OCI-LY3 (cell line): ENCODE measurements at regions not wholly inside any gene's neighbourhood (a gene's known extent, or its start where the extent isn't known, plus 50 kb on each side); places are given as distances from the start of the nearest gene placed in this dataset.

Experiments used
- EZH2phosphoT487 ChIP-seq: fragments of 200-600 bp; shearing (Covaris generic); IDR thresholded peaks from 2 replicates; pipeline ENCODE4 v1.6.1; 2018; ENCODE audit warnings: antibody characterized with exemption, mixed run types, low read depth
- TF ChIP-seq, protein P1 (sequence below): fragments of 200-600, 300-600 bp; sonication (generic); IDR thresholded peaks from 2 replicates; pipeline ENCODE4 v1.5.1; 2014; ENCODE audit warnings: antibody characterized with exemption, low read length, low read depth

DNA sequence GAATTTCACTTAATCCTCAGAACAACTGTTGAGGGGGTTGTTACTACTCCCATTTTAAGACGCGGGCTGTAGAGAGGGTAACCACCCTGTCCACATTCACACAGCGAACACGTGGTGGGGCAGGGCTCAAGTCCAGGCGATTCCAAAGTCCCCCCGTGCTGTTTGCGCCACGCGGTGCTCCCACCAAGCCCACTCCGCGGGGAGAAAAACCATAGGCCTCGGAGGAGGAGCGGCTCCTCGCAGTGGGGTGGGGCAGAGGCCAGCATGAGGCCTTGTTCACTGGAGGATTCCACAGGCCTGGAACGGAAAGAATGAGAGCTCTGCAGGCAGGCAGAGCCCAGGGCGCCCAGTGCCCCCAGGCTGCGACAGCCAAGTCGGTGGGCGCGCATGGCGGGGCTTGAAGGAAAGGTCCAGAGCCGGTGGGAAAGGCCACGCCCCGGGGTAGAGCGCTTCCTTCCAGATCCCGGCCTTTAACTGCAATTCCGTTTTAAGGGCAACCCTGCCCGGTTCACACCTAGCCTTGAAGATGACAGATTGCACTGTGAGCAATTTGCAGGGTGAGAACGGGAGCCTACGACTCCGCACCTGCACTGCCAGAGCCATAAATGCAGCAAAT is 161.8 kb upstream of the TBL1XR1 start:
- TF ChIP-seq, protein P1, sequence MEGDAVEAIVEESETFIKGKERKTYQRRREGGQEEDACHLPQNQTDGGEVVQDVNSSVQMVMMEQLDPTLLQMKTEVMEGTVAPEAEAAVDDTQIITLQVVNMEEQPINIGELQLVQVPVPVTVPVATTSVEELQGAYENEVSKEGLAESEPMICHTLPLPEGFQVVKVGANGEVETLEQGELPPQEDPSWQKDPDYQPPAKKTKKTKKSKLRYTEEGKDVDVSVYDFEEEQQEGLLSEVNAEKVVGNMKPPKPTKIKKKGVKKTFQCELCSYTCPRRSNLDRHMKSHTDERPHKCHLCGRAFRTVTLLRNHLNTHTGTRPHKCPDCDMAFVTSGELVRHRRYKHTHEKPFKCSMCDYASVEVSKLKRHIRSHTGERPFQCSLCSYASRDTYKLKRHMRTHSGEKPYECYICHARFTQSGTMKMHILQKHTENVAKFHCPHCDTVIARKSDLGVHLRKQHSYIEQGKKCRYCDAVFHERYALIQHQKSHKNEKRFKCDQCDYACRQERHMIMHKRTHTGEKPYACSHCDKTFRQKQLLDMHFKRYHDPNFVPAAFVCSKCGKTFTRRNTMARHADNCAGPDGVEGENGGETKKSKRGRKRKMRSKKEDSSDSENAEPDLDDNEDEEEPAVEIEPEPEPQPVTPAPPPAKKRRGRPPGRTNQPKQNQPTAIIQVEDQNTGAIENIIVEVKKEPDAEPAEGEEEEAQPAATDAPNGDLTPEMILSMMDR: no peak
- no peak for TF ChIP-seq EZH2phosphoT487
